Astrocyte of the hippocampus (primary cell): ENCODE measurements at regions not wholly inside any gene's neighbourhood (a gene's known extent, or its start where the extent isn't known, plus 50 kb on each side); places are given as distances from the start of the nearest gene placed in this dataset.
"Not testable (repeated sequence)": the region's sequence is repeated elsewhere in the genome, so short reads cannot be mapped to it uniquely, and the experiment has no call there.

Source experiments
- DNase-seq: peaks from one replicate; pipeline ENCODE4 v3.0.0; 2011; ENCODE audit warnings: low read depth, low spot score

DNA sequence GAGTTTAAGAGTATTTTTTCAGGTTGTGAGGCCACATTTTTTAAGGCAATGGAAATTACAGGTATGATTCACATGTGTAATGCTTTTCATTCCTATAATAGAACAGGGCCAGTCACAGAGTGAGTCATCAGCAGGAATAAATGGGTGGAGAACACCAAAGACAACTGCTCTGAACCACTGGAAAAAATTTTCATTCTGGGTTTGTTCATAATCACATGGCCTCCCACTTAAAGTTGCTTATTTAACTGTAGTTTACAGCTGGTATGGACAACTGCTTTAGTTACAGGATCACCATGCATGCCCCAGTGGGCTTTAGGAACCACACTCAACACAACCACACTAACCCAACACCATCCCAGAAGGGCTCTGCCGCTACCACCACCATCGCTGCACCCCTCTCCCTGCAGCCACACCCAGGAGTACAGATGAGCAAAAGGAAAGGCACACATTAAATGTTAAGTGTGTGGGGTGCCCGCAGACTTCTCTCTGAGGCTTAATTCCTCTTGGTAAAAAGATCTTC lies 107.0 kb upstream of the DST start:
- DNase-seq, result peak; percentile 80

DNA sequence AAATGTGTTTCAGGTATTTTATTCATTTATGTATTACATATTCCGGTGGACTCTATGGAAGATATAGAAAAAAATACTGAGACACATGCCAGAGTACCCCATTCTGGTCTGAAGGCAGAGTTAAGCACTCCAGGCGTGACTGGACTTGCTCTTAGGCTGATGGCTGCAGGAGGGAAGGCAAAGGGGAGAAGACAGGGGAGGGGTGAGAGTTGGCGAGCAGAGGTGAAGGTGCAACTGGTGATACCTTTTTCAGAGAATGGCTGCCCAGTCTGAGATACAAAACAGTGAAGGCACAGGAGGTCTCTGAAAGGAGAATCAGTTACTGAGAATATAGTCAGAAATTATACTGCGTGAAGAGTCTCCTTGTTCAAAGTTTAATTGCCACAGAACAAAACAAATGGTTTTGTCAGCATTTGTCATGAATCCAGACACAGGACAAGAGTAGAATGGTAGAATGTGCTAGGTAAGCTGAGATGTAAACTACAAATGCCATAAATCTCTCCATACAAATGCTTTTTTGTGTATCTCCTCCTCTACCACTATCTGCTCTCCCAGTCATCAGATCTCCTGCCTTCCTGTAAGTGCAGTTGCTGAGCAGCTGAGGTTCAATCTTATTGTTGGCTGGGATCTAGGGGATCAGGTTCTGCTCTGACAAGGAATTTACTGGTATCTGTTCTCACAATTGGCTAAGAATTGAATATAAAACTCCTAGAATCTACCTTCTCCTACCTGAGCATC lies 104.2 kb upstream of the DST start:
- no peak for DNase-seq

DNA sequence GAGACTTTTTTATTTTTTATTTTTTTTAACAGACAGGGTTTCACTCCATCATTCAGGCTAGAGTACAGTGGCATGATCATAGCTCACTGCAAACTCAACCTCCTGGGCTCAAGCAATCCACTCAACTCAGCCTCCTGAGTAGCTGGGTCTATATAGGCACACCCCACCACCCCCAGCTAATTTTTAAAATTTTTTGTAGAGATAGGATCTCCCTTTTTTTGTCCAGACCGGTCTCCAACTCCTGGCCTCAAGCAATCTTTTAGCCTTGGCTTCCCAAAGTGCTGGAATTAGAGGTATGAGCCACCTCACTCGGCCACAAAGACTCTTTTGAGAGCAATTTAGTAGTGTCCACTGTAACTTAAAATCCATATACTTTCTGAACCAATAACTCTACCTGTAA lies 103.3 kb upstream of the DST start:
- no peak for DNase-seq

DNA sequence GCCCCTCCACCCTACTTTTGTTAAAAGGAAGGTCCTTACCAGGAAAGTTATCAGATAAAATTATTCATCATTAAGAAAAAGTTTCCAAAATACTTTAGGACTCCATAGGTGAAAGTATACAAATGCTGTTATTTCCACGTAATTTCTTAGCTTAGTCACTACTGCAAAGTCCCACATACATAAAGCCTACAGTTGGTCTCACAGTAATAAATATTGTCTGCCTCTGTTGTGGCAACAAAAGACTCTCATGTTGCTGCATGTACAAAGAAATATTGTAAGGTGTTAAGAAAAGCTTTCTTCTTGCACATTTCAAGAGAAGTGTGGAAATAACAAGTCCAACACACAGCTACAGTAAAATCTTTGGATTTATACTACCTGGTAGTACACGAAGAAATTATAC lies 102.4 kb upstream of the DST start:
- no peak for DNase-seq

DNA sequence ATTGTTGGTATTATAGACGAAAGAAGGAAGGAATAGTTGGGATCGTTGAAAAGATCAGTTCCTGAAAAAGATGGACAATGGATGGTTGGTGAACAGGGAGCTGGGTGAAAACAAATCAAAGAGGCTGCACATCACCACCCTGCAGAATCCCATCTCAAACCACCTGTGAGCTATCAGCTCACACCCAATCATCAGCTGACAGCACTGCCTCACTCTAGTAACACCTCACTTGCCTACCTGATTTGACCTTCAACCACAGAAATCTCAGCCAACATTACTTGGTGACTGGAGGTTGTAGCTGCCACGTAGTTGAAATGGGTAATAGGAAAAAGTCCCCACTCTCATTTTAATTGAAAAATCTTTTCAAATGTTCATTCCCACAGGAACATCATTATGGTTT lies 101.8 kb upstream of the DST start:
- DNase-seq, result no peak

DNA sequence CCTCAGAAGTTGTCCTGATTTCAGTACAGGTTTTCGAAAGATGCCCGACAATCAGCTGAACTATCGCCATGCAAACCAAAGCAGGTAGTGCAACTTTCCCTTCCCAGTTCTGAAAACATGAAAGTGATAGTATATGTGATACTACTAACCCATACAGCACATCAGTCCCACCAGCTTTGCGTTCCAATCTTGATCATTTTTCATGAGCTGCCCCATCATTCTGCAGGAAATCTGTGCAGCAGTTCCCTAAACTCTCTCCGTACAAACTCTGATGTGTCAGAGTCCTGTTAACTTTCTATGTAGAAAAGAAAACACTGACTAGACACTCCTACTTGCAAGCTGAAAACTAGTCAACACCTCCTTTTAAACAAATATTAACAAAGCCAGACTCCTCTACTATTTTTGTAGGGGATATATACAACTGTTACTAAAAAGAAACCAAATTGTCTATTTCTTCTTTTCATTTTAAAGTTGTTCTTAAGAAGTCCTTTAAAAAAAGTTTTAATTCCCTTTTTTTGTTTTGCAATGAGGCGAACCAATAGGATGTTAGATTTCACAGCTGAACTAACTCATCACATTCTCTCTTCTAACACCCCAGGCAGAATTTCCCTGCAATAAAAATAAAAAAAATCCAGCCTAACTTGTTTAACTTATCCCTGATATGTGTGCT lies 99.6 kb upstream of the DST start:
- no peak for DNase-seq

DNA sequence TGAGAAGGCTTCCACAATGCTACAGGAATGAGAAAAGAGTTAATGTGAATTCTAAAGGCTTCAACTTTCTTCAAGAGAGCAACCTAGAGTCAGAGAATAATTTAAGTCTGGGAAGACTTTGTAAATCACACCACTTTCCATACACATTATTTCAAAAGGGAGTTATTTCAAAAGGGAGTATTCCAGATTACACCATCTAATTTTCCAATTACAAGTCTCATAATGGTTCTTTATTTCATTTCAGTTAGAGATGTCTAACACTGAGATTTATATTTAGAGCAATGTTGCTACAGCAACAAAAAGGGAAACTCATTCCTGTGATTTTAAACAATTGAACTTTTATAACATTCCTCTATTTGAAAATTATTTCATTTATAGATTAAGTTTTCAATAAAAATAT lies 98.8 kb upstream of the DST start:
- DNase-seq, result no peak

DNA sequence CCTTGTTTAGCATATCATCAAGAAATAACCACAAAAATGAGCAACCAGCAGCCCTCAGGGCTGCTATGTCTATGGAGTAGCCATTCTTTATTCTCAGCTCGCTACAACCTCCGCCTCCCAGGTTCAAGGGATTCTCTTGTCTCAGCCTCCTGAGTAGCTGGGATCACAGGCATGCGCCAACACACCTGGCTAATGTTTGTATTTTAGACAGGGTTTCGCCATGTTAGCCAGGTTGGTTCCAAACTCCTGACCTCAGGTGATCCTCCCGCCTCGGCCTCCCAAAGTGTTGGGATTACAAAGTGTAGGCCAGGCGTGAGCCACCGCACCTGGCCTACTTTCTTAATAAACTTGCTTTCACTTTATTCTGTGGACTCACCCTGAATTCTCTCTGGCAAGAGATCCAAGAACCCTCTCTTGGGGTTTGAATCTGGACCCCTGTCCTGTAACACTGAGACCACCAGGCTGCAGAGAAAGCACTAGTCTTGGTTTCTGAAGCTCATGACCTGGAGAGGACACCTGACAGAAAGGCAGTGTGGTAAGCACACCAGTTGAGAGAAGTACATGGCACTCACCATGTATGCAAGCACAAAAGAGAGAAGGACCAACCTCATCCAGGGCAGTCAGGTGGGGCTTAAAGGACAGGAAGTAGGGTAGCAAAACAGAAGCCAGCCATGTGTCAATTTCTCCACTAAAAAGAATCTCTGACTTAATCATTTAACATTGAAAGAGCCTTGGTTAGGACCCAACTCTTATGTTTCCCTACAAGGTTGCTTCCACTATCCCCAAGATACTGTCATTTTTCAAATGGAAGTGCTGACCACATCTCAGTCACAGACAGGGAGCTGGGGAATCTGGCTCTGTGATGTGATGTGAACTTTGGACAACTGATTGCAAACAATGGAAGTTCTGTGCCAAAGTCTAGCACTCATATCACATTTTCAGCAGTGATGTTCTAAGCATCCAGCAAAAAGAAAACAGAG lies 97.4 kb upstream of the DST start:
- no peak for DNase-seq

DNA sequence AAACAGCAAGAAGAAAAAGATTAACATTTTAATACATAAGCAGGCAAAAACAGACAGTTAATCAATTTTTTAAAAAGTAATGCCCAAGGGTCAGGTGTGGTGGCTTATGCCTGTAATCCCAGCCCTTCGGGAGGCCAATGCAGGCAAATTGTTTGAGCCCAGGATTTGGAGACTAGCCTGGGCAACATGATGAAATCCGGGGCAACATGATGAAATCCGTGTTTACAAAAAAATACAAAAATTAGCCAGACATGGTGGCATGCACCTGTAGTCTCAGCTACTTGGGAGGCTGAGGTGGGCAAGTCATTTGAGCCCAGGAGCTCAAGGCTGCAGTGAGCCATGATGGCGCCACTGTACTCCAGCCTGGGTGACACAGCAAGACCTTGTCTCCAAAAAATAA lies 94.1 kb upstream of the DST start:
- DNase-seq, result no peak

DNA sequence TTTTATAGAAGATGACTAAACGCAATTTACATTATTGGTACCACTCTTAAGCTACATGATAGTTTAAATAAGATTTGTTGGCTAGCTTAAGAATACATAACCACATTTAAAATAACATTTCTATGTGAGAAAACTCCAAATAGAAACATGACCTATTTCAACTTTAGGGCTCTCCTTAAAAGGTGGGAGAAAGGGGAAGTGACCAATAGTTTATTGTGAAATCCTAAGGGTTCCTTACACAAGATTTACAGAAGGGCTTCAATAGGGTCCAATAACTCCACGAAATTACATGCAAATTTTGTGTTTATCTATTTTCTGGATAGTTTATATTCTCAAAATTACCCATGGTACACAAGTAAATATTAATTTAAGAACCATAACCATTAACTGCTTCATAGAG lies 91.6 kb upstream of the DST start:
- no peak for DNase-seq

DNA sequence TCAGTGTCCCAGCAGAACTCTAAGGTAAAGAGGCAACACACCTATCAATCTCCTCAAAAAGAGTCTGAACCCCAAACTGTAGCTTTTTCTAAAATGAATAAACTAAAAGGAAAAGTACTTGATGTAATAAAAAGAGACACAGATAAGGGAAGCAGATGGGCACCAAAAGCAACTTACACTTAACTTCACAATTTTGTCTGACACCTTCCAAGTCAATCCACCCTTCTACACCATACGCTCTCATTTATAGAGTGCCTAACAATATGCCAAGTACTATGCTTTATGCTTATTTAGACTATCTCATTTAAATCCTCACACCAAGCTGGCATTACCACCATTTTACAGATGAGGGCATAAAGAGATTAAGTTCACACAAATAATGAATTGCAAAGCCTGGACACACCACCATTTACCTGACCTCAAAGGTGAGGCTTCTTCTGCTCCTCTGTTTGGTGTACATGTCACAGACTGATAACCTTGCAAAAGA lies 90.6 kb upstream of the DST start:
- no peak for DNase-seq

DNA sequence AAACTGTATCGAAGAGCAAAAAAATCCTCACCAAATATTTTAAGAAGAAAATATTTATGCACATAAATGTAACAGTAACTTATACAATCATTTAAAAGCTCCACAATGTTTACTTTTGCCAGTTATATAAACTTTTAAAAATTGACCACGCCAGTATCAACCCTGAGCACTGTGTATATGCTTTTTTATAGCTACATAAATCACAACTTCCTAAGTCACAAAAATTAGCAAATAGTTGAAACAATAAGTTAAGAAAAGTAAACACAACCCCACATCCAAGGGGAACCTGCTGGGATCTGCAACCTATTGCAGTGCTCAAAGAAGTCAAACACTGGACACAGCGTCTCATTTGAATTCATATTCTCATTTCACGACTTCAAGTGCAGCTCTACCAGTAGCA lies 89.8 kb upstream of the DST start:
- no peak for DNase-seq

DNA sequence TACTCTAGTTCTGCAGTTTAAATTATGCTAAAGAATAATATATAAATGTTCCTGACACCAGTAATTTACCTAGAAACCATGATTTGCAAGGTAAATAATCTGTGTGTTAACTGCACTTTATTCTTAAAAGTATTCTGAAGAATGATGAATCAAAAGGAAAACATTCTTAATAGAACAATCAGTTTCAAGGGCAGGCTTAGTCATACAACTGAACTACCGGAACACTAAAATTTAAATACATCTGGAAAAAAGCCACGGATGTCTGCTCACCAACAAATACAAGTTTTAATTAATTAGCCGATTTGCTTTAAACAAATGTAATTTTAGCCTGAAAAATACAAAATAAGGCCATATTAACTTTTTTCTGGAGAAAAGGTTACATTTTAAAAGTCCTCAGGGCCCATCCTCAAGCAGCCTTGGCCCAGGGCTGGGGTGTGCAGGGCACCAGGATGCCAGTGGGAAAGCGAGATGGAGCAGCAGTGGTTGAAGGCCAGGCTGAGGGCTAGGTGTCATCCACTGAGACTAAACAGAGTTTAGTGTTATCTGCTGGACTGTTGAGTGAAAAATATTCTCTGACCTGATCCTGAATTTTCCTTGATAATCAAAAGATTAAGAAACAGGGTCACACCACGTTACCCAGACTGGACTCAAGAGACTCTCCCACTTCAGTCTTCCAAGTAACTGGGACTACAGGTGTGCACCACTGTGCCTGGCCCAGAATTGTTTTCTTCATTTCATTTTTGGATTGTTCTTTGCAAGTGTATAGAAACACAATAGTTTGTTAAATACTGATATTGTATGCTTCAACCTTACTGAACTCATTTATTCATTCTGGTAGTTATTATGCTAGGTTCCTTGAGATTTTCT lies 88.2 kb upstream of the DST start:
- DNase-seq, result peak; percentile 61

DNA sequence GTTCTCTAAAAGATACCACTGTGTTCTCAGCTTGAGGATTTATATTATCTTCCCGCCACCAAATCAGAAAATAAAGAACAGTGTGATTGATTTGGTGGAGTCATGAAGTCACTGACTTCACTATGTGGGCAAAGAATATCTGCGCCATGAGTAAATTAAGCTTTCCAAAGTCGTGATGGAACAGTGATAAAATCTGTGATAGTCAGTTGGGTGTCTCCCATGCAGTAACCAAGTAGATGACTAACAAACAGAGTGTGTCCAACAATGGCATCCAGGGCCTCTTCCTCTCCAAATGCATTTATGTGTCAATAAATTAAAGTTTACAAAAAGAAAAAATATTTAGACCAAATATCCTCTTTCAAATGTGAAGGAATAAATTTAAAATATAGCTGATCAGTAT lies 87.0 kb upstream of the DST start:
- peak; percentile 33 for DNase-seq

DNA sequence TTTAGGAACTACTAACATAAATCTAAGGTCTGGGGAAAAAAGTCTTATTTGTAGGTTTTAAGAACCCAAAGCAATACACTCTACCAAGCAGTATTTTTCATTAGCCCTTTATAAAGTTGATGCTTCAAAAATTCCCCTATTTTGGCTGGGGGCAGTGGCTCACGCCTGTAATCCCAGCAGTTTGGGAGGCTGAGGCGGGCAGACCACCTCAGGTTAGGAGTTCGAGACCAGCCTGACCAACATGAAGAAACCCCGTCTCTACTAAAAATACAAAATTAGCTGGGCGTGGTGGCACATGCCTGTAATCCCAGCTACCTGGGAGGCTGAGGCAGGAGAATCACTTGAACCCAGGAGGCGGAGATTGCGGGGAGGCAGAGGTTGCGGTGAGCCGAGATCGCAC lies 86.5 kb upstream of the DST start:
- DNase-seq, result not testable (repeated sequence)

DNA sequence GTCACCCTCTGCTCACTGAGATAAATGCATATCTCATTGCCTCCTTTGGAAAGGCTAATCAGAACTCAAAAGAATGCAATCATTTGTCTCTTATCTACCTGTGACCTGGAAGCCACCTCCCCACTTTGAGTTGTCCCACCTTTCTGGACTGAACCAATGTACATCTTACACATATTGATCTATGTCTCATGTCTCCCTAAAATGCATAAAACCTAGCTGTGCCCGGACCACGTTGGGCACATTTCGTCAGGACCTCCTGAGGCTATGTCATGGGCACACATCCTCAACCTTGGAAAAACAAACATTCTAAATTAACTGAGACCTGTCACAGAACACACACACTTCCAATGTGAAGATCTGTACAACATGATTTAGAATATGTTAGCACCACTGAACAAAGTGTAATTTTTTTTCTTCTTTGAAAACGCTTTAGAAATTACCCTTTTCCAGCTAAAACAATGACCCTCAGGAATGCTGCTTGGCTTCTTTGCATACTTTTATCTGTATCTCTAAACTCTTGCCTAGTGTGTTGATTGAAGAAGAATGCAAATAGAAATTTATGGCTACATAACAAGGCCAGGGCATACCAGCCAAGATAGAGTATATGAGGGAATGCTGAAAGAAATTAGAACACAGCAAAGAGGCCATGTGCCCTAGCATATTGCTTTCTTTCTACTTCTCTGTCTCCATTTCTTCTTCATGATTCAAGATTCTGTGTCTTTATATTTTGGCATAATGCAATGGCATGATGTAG lies 84.6 kb upstream of the DST start:
- DNase-seq, result peak; percentile 59

DNA sequence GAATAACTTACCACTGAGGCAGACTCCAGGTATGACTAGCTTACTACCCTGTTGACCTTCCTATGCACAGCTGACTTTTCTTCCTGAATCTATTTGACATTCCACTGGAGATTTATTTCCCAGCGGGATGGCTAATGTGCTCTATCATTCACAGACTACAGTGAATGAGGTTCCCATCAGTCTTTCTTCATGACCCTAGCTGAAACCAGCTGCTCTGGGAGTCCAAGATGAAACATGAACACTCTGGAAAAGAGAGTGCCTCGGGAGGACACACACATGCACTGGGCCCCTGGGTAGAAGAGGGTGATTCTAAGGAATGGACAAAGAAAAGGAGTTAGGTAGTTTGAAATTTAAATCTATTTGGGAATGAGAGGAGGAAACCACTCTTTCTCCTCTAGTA lies 82.6 kb upstream of the DST start:
- DNase-seq, result no peak

DNA sequence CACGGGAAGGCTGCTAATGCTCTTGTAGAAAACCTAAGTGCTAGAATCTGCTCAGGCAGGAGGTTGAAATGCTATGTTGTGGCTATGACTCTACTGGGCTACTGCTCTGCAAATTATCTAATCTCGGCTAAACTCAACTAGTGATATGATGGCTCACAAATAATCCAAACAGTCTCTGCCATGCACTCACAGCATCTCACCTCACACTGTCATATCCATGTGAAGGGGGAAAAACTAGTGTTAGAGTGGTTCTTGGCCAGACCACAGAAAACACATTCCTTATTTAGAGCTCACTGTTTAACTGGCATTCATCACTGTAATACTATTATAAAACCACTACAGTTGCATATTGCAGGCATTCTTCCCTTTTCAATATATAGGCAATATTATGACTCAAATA lies 81.8 kb upstream of the DST start:
- peak; percentile 72 for DNase-seq

DNA sequence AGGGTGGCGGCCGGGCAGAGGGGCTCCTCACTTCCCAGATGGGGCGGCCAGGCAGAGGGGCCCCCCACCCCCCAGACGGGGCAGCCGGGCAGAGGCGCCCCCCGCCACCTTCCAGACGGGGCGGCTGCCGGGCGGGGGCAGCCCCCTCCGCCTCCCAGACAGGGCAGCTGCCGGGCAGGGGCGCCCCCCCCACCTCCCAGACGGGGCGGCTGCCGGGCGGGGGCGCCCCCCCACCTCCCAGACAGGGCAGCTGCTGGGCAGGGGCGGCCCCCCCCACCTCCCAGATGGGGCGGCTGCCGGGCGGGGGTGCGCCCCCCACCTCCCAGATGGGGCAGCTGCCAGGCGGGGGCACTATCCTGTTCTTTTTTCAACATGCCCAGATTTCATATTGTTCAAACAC lies 78.2 kb upstream of the DST start:
- no peak for DNase-seq

DNA sequence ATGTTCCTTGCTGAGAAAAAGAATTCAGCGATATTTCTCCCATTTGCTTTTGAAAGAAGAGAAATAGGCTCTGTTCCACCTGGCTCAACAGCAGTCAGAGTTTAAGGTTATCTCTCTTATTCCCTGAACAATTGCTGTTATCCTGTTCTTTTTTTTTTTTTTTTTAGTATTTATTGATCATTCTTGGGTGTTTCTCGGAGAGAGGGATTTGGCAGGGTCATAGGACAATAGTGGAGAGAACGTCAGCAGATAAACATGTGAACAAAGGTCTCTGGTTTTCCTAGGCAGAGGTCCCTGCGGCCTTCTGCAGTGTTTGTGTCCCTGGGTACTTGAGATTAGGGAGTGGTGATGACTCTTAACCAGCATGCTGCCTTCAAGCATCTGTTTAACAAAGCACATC lies 77.5 kb upstream of the DST start:
- DNase-seq, result not testable (repeated sequence)
